CD4-positive, alpha-beta T cell (primary cell): ENCODE measurements at regions not wholly inside any gene's neighbourhood (a gene's known extent, or its start where the extent isn't known, plus 50 kb on each side); places are given as distances from the start of the nearest gene placed in this dataset.

ENCODE experiments used
- ATAC-seq: fragments of 200-7000 bp; cut with Tn5 transposase; one replicate; pipeline ENCODE4 v1.10.0; 2022; ENCODE audit warnings: mild to moderate bottlenecking; ENCODE audit not compliant: poor library complexity
- CTCF ChIA-PET: fragments of 350-600 bp; sonication (Branson Sonifier 250); formaldehyde crosslinking; loops from one replicate; lab custom pipeline; 2021; ENCODE audit warnings: antibody characterized with exemption, inconsistent platforms; lab: Charles Lee
- POLR2A ChIA-PET: fragments of 350-600 bp; sonication (Branson Sonifier 250); formaldehyde crosslinking; loops from one replicate; lab custom pipeline; 2021; ENCODE audit warnings: antibody characterized with exemption, inconsistent platforms; lab: Charles Lee
- DNase-seq, 14 experiments: peaks; one replicate each; pipeline ENCODE4 v3.0.0-alpha.2; 2013 to 2020; ENCODE audit warnings: mixed read lengths in 2 of 14
- H3K27ac ChIP-seq, 2 donors: one replicate each; pipeline versions ENCODE4 v1.5.1 to v1.7.0; 2013; ENCODE audit warnings: low read length in 2 of 2, low read depth in 1 of 2, mild to moderate bottlenecking in 1 of 2
- H3K27me3 ChIP-seq, 2 experiments: 1 replicate in 1 of 2; 2 replicates in 1 of 2; pipeline versions ENCODE4 v1.6.1 to v1.7.0; 2013; ENCODE audit warnings: low read length in 2 of 2, control low read depth in 1 of 2, mild to moderate bottlenecking in 1 of 2, moderate library complexity in 1 of 2; ENCODE audit not compliant: insufficient read depth in 2 of 2, control insufficient read depth in 1 of 2
- H3K36me3 ChIP-seq: one replicate; pipeline ENCODE4 v1.6.1; 2013; ENCODE audit warnings: low read length, control low read depth; ENCODE audit not compliant: insufficient read depth
- H3K4me1 ChIP-seq: one replicate; pipeline ENCODE4 v1.6.1; 2013; ENCODE audit warnings: low read length, control low read depth; ENCODE audit not compliant: insufficient read depth
- H3K4me3 ChIP-seq: one replicate; pipeline ENCODE4 v1.5.1; 2013; ENCODE audit warnings: mild to moderate bottlenecking, low read length, moderate library complexity
- H3K9me3 ChIP-seq, 2 experiments: 1 replicate in 1 of 2; 2 replicates in 1 of 2; pipeline versions ENCODE4 v1.6.1 to v1.7.0; 2013; ENCODE audit warnings: low read length in 2 of 2, mild to moderate bottlenecking in 2 of 2, control low read depth in 1 of 2, moderate library complexity in 1 of 2; ENCODE audit not compliant: control insufficient read depth in 1 of 2, insufficient read depth in 1 of 2
- H3K27ac Mint-ChIP-seq: one replicate; pipeline ENCODE4 v1.8.0; 2020; ENCODE audit warnings: mixed read lengths
- H3K27me3 Mint-ChIP-seq: one replicate; pipeline ENCODE4 v1.8.0; 2021; ENCODE audit warnings: mixed read lengths
- H3K36me3 Mint-ChIP-seq: one replicate; pipeline ENCODE4 v1.8.0; 2021; ENCODE audit warnings: low read depth, mixed read lengths
- H3K4me1 Mint-ChIP-seq: one replicate; pipeline ENCODE4 v1.8.0; 2021; ENCODE audit warnings: low read depth, mixed read lengths
- H3K4me3 Mint-ChIP-seq: one replicate; pipeline ENCODE4 v1.8.0; 2020; ENCODE audit warnings: mild to moderate bottlenecking, mixed read lengths
- H3K9me3 Mint-ChIP-seq: one replicate; pipeline ENCODE4 v1.8.0; 2020; ENCODE audit warnings: mixed read lengths
- intact Hi-C, 2 experiments: fragments of 100-400 bp; cut with DNase I in 1 of 2; cut with micrococcal nuclease in 1 of 2; formaldehyde crosslinking; loops; one replicate each; pipeline versions ENCODE4 v1.15.1 to v1.9.0; 2023 to 2025; cut with DNase I, micrococcal nuclease
- TF ChIP-seq, protein P1 (sequence below): fragments of 200-600 bp; IDR thresholded peaks from one replicate; pipeline ENCODE4 v1.8.0; 2022; ENCODE audit warnings: antibody characterized with exemption, mild to moderate bottlenecking

DNA sequence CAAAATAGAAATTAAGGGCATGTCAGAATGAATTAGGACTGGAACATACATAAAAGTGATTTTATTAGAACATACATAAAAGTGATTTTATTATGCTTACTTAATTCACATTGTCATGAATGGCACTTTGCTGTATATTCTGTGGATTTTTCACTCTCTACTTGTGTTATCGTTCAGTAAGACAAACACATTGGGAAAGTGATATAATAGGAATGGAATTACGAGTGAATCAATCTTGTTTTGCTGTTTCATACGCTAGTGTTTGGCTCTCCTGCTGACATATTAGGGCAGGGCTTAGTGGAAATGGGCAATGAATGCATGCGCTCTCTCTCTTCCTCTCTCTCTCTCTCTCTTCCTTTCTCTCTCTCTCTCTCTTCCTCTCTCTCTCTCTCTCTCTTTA, 561.1 kb downstream of the ACTR3B start:
- H3K27me3 Mint-ChIP-seq, result no peaks in the 10 kb centered on the region
- ATAC-seq (no peak), DNase-seq (no peak)
- peaks cover 0 to 13% of the 10 kb centered on the region in 2 experiments for H3K9me3 ChIP-seq
- no peak overlapping the region for H3K27ac Mint-ChIP-seq
- CTCF ChIA-PET, result no interaction called here
- no peaks in the 10 kb centered on the region for H3K4me1 ChIP-seq
- no peak overlapping the region for H3K4me3 ChIP-seq
- TF ChIP-seq, protein P1, sequence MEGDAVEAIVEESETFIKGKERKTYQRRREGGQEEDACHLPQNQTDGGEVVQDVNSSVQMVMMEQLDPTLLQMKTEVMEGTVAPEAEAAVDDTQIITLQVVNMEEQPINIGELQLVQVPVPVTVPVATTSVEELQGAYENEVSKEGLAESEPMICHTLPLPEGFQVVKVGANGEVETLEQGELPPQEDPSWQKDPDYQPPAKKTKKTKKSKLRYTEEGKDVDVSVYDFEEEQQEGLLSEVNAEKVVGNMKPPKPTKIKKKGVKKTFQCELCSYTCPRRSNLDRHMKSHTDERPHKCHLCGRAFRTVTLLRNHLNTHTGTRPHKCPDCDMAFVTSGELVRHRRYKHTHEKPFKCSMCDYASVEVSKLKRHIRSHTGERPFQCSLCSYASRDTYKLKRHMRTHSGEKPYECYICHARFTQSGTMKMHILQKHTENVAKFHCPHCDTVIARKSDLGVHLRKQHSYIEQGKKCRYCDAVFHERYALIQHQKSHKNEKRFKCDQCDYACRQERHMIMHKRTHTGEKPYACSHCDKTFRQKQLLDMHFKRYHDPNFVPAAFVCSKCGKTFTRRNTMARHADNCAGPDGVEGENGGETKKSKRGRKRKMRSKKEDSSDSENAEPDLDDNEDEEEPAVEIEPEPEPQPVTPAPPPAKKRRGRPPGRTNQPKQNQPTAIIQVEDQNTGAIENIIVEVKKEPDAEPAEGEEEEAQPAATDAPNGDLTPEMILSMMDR, result no peak
- H3K27me3 ChIP-seq, result no peaks in the 10 kb centered on the region
- POLR2A ChIA-PET, result no interaction called here
- intact Hi-C loops, result no loop called here
- peaks cover 13% of the 10 kb centered on the region for H3K9me3 Mint-ChIP-seq
- no peaks in the 10 kb centered on the region for H3K36me3 ChIP-seq
- H3K4me1 Mint-ChIP-seq, result no peaks in the 10 kb centered on the region
- H3K27ac ChIP-seq, result no peak overlapping the region
- H3K36me3 Mint-ChIP-seq, result no peaks in the 10 kb centered on the region
- no peak overlapping the region for H3K4me3 Mint-ChIP-seq

DNA sequence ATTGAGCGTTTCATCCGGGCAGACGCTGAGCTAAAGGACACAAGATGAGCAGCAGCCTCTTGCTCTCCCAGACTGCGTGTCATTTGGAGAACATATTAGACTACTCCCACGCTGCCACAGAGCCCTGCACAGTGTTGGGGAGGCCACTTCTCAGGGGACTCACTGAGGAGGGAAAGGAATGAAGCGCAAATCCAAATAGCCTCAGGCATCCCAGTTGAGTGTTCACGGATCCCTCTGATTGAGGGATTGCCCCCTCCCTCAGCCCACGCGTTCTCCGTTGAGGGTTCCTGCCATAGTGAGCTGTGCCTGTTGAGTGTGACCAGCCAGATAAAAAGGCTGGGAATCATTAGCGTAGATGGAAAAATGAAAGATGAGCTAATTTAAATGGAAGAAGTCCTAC, 563.4 kb downstream of the ACTR3B start:
- Histone ChIP-seq H3K4me1 (no peaks in the 10 kb centered on the region), H3K36me3 (no peaks in the 10 kb centered on the region), H3K4me3 (no peak overlapping the region), H3K9me3 (peaks cover 0 to 17% of the 10 kb centered on the region in 2 experiments), H3K27me3 (no peaks in the 10 kb centered on the region), H3K27ac (no peak overlapping the region)
- Mint-ChIP-seq H3K27me3 (no peaks in the 10 kb centered on the region), H3K9me3 (peaks cover 22% of the 10 kb centered on the region), H3K4me1 (no peaks in the 10 kb centered on the region), H3K36me3 (no peaks in the 10 kb centered on the region), H3K4me3 (no peak overlapping the region), H3K27ac (no peak overlapping the region)
- DNase-seq, result no peak
- ChIA-PET CTCF (no interaction called here), POLR2A (no interaction called here)
- intact Hi-C loops, result no loop called here
- ATAC-seq, result no peak
- TF ChIP-seq, protein P1, result no peak

DNA sequence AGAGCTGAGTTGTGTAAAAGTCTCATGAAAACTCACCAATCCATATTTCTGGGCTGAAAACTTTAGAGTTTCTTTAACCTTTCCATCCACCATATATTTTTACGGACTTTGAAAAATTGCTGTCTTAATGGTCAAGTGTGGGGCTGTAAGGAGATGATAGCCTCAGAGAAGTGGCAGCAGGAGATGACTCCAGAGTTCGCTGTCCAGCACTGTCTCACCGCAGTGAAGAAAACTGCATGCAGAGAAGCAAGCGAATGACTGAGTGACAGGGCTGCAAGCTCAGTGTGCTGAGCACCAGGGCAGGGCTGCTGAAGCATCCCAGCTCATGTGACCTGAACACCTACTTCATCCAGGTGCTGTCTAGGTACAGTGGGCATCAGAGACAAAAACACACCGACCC, 564.5 kb downstream of the ACTR3B start:
- no peak for ATAC-seq
- ChIA-PET POLR2A (no interaction called here), CTCF (no interaction called here)
- intact Hi-C loops, result no loop called here
- H3K27me3 ChIP-seq, result no peaks in the 10 kb centered on the region
- no peak for DNase-seq
- Mint-ChIP-seq H3K36me3 (no peaks in the 10 kb centered on the region), H3K4me3 (no peak overlapping the region), H3K4me1 (no peaks in the 10 kb centered on the region), H3K9me3 (peaks cover 21% of the 10 kb centered on the region), H3K27ac (no peak overlapping the region), H3K27me3 (no peaks in the 10 kb centered on the region)
- H3K27ac ChIP-seq, result no peak overlapping the region
- H3K4me3 ChIP-seq, result no peak overlapping the region
- no peaks in the 10 kb centered on the region for H3K4me1 ChIP-seq
- TF ChIP-seq, protein P1, result no peak
- H3K9me3 ChIP-seq, result peaks cover 0 to 20% of the 10 kb centered on the region in 2 experiments
- H3K36me3 ChIP-seq, result no peaks in the 10 kb centered on the region
